Coronary artery (tissue), 2 donors: ENCODE measurements at regions not wholly inside any gene's neighbourhood (a gene's known extent, or its start where the extent isn't known, plus 50 kb on each side); places are given as distances from the start of the nearest gene placed in this dataset.

ENCODE experiments used
- DNase-seq: peaks from one replicate; pipeline ENCODE4 v3.0.0-alpha.2; 2017; ENCODE audit warnings: low spot score
- H3K27ac ChIP-seq, 2 donors: fragments of 200-600 bp; sonication (generic); one replicate each; pipeline ENCODE4 v1.5.1; 2016 to 2019
- H3K4me3 ChIP-seq: fragments of 200-600 bp; sonication (generic); 2 replicates; pipeline ENCODE4 v1.5.1; 2016; ENCODE audit warnings: mild to moderate bottlenecking, moderate library complexity
- CTCF ChIP-seq: fragments of 200-600 bp; sonication (generic); IDR thresholded peaks from one replicate; pipeline ENCODE4 v1.5.1; 2019; ENCODE audit warnings: antibody characterized with exemption

- Histone ChIP-seq H3K27ac (no peak overlapping the region), H3K4me3 (no peak overlapping the region)
- TF ChIP-seq CTCF = no peak
- no peak for DNase-seq
Measured at GRCh38 chr2:165033402-165033801, 78.1 kb upstream of the SLC38A11 start.

GRCh38 chr2:165032559-165032958, 77.2 kb upstream of the SLC38A11 start:
- DNase-seq = no peak
- no peak overlapping the region for H3K27ac ChIP-seq
- TF ChIP-seq CTCF = no peak
- no peak overlapping the region for H3K4me3 ChIP-seq

- no peak for TF ChIP-seq CTCF
- Histone ChIP-seq H3K27ac (no peak overlapping the region), H3K4me3 (no peak overlapping the region)
- DNase-seq = no peak
Measured at GRCh38 chr2:165024199-165024598, 68.9 kb upstream of the SLC38A11 start.

GRCh38 chr2:165022781-165023180, 67.5 kb upstream of the SLC38A11 start:
- no peak overlapping the region for H3K27ac ChIP-seq
- no peak for DNase-seq
- TF ChIP-seq CTCF = no peak
- H3K4me3 ChIP-seq = no peak overlapping the region

- no peak for DNase-seq
- TF ChIP-seq CTCF = no peak
- H3K4me3 ChIP-seq = no peak overlapping the region
Measured at GRCh38 chr2:165017966-165018596, 62.8 kb upstream of the SLC38A11 start.

GRCh38 chr2:165016772-165017411, 61.6 kb upstream of the SLC38A11 start:
- H3K4me3 ChIP-seq = peak overlapping the region; percentile 2
- H3K27ac ChIP-seq = no peak overlapping the region
- TF ChIP-seq CTCF = peak; percentile 31
- DNase-seq = no peak

More at GRCh38 chr2:165017966-165018596, 62.8 kb upstream of the SLC38A11 start:
- no peak overlapping the region for H3K27ac ChIP-seq

- no peak overlapping the region for H3K4me3 ChIP-seq
- TF ChIP-seq CTCF = peak; percentile 66
- no peak overlapping the region for H3K27ac ChIP-seq
- no peak for DNase-seq
Measured at GRCh38 chr2:165015052-165015642, 59.8 kb upstream of the SLC38A11 start.
